HFF-Myc (cell line): ENCODE measurements at regions not wholly inside any gene's neighbourhood (a gene's known extent, or its start where the extent isn't known, plus 50 kb on each side); places are given as distances from the start of the nearest gene placed in this dataset.

Experiments used
- DNase-seq: peaks from one replicate; pipeline ENCODE4 v3.0.0-alpha.2; 2011; ENCODE audit warnings: low read depth; ENCODE audit errors: extremely low read depth
- H3K4me3 ChIP-seq: replicated peaks from 2 replicates; pipeline ENCODE4 v1.5.1; 2011; ENCODE audit warnings: low read depth, mild to moderate bottlenecking, control low read depth, low read length
- CTCF ChIP-seq: IDR thresholded peaks from 2 replicates; pipeline ENCODE4 v1.5.1; 2012; ENCODE audit warnings: mild to moderate bottlenecking, low read depth, low read length, control low read depth; ENCODE audit errors: missing control alignments

- DNase-seq, result no peak
- no peak for TF ChIP-seq CTCF
- no peak overlapping the region for H3K4me3 ChIP-seq
Observed at GRCh38 chr2:2874341-2874740, 503.3 kb downstream of the EIPR1 start.

DNA sequence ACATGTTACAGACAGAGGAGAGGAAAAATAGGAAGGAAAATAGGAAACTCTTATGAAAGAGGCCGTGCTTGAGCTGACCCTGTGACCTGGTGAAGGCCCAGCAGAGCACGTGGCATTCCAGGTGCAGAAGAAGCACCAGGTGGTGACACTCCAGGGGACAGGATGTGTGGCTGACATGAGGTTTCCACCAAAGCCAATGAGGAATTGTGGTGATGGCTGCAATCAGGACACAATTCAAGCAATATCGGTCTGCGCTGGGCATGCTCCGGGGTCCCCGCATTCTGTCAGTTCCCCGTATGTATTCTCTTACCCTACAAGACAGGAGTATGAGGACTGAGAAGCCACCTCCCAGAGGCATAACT lies 504.2 kb downstream of the EIPR1 start:
- DNase-seq, result no peak
- no peak for TF ChIP-seq CTCF
- H3K4me3 ChIP-seq, result no peak overlapping the region

GRCh38 chr2:2872713-2873449 lies 504.7 kb downstream of the EIPR1 start:
- DNase-seq, result no peak
- H3K4me3 ChIP-seq, result no peak overlapping the region
- TF ChIP-seq CTCF, result no peak

DNA sequence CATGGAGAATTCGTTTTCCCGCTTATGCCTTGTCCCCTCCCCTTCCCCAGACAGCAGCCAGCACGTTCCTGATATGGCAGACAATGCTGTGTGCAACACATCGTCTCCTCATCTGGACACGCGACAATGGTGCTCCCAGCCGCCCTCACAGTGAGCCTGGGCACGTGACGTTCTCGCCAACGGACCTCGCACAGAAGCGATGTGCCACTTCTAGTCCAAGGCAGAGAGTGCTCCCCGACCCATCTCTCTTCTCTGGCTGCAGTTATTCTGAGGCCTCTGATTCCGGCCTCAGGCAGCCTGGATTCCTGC lies 505.4 kb downstream of the EIPR1 start:
- no peak for TF ChIP-seq CTCF
- DNase-seq, result no peak
- H3K4me3 ChIP-seq, result no peak overlapping the region

DNA sequence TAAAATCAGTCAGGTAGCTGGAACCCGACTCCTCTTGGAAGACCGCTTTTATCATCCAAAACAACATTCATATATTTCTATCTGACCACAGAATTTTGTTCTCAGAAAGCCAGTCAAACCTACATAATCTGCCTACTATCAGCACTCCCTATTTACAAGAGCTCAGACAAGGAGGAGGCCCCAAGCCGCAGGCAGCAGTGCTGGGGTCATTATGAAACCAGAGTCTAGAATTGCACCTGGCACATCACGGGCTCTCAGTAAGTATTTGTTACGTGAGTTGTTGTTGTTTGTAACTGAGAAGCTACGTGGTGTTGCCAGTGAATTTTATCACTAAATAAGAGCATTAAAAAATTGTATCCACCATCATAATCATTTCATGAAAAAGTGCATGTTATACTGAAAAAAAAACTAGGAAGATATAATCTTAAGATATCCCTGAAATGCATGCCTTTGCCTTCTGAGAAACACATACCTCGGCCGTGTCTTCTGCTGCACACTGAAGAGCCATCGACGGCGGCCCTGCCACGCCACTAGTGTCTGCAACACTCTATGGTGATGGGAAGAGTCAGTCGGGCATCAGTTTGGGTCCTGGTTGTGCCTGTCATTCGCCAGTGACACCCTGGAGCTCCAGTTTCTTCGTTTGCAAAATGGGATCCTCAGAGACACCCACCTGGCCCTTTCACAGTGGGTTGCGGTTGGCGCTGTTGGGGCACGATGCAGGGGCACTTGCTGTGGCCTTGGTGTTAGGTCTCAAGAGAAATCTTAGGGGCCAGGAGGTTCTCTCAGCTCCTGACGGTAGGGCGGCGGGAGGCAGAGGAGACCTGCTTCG lies 505.9 kb downstream of the EIPR1 start:
- no peak for TF ChIP-seq CTCF
- no peak for DNase-seq
- H3K4me3 ChIP-seq, result no peak overlapping the region

GRCh38 chr2:2870106-2870505 lies 507.5 kb downstream of the EIPR1 start:
- H3K4me3 ChIP-seq, result no peak overlapping the region
- TF ChIP-seq CTCF, result no peak
- DNase-seq, result no peak
